ENCODE measurements at regions not wholly inside any gene's neighbourhood (a gene's known extent, or its start where the extent isn't known, plus 50 kb on each side); places are given as distances from the start of the nearest gene placed in this dataset.

DNA sequence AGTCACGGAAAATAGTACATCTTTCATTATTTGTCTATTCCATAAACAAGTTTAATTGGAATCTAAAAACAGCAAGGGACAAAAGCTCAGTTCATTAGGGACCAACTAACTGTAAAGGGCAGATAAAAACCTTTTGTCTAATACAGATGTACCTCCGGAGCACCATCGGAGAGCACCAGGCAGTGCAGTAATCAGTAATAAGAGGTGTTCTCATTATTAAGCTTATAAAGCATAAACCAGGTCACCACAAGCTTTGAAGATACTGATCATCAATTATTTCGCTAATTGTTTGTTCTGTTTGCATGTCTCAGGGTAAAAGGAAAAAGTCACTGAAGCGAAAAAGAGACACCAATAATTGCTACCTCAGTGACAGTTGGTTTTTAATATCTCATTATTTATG lies 207.3 kb upstream of the PRKD1 start:
- Histone ChIP-seq H3K9ac (no peak overlapping the region), H3K9me3 (replicated peaks in 1 of 11) (no peaks in the 10 kb centered on the region), H3K27ac (no peak overlapping the region), H3K36me3 (no peaks in the 10 kb centered on the region), H3K4me3 (no peak overlapping the region), H3K4me2 (no peak overlapping the region), H3K4me1 (no peaks in the 10 kb centered on the region), H4K20me1 (no peaks in the 10 kb centered on the region), H3K27me3 (no peaks in the 10 kb centered on the region)
- TF ChIP-seq Cebpa-rat (IDR thresholded peaks at IDR 0.05): no peak

GRCh38 chr14:30138567-30138966 lies 210.9 kb upstream of the PRKD1 start:
- no peak overlapping the region for H3K9ac ChIP-seq
- no peaks in the 10 kb centered on the region for H4K20me1 ChIP-seq
- H3K27ac ChIP-seq: no peak overlapping the region
- TF ChIP-seq Cebpa-rat (IDR thresholded peaks at IDR 0.05): no peak
- H3K4me1 ChIP-seq: no peaks in the 10 kb centered on the region
- no peak overlapping the region for H3K4me3 ChIP-seq
- H3K4me2 ChIP-seq: no peak overlapping the region
- H3K36me3 ChIP-seq: no peaks in the 10 kb centered on the region
- H3K27me3 ChIP-seq: no peaks in the 10 kb centered on the region
- no peaks in the 10 kb centered on the region for H3K9me3 ChIP-seq (replicated peaks in 1 of 11)

GRCh38 chr14:30142216-30142615 lies 214.6 kb upstream of the PRKD1 start:
- Histone ChIP-seq H3K27me3 (no peaks in the 10 kb centered on the region), H3K4me2 (no peak overlapping the region), H3K4me1 (no peaks in the 10 kb centered on the region), H3K36me3 (no peaks in the 10 kb centered on the region), H4K20me1 (no peaks in the 10 kb centered on the region), H3K9ac (no peak overlapping the region), H3K9me3 (replicated peaks in 1 of 11) (peaks cover 15 to 20% (median 18%) of the 10 kb centered on the region in 11 experiments), H3K4me3 (no peak overlapping the region), H3K27ac (no peak overlapping the region)
- no peak for TF ChIP-seq Cebpa-rat (IDR thresholded peaks at IDR 0.05)

DNA sequence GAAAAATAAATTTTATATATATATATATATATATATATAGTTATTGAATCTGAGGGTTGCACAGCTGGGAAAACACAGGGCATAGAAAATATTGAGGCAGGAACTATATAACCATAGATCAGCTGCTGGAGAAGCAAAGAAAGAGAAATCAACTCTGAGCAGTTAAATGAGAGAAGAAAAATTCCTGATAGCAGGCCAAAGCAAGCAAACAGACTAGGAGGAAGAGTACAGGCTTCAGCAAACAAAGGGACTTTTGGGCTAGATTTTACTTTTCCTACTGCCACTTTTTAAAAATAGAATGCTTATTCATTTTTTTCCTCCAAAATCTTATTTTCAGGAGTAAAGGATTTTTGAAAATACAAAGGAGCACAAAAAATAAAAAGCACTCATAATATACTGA lies 216.0 kb upstream of the PRKD1 start:
- H3K4me2 ChIP-seq: no peak overlapping the region
- no peaks in the 10 kb centered on the region for H3K36me3 ChIP-seq
- no peak for TF ChIP-seq Cebpa-rat (IDR thresholded peaks at IDR 0.05)

DNA sequence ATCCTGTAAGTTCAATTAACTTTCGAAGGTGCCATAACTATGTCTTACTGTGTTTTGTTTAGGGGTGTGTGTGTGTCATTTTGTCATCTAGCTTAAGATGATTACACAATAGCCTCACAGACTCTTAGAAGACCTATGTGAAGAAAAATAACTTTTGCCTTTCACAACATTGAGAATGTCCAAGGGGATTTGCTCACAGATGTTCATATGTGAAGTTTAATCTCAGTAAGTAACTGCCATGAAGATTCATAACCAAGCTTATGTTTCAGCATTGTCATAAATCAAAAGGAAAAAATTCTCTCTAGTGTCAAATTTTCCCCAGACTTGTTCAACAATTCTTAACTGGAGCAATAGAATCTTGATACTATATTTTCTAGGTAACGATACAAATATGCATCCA lies 226.1 kb upstream of the PRKD1 start:
- no peak for TF ChIP-seq Cebpa-rat (IDR thresholded peaks at IDR 0.05)
- Histone ChIP-seq H3K9me3 (replicated peaks in 1 of 11) (no peaks in the 10 kb centered on the region), H3K4me1 (no peaks in the 10 kb centered on the region), H3K36me3 (no peaks in the 10 kb centered on the region), H3K4me2 (no peak overlapping the region), H3K27ac (no peak overlapping the region), H3K4me3 (no peak overlapping the region), H3K9ac (no peak overlapping the region), H4K20me1 (no peaks in the 10 kb centered on the region), H3K27me3 (no peaks in the 10 kb centered on the region)

More for the DNA sequence above, 216.0 kb upstream of the PRKD1 start:
- H4K20me1 ChIP-seq: no peaks in the 10 kb centered on the region
- no peak overlapping the region for H3K9ac ChIP-seq
- no peaks in the 10 kb centered on the region for H3K27me3 ChIP-seq
- no peaks in the 10 kb centered on the region for H3K4me1 ChIP-seq
- H3K4me3 ChIP-seq: no peak overlapping the region
- H3K9me3 ChIP-seq (replicated peaks in 1 of 11): peaks cover 18 to 29% (median 24%) of the 10 kb centered on the region in 11 experiments
- no peak overlapping the region for H3K27ac ChIP-seq

DNA sequence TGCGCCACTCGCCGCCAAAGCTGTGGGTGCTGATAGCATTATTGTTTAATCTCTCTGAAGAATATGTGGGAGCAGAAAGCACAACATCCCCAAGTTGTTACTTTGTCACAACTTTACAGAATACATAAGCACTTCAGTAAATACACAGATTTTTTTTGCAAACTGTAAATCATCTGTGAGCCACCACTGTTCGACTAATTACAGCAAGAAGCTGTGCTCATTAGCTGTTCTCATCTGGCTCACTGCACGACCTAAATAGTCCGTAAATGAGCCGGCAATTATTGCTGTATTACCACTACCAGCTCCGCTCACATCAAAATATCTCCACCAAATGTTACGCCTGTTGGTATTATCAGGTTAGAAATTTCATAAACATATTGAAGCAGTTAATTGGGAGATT lies 228.9 kb upstream of the PRKD1 start:
- Histone ChIP-seq H3K27ac (no peak overlapping the region), H3K4me1 (no peaks in the 10 kb centered on the region), H3K9ac (no peak overlapping the region), H3K9me3 (replicated peaks in 1 of 11) (no peaks in the 10 kb centered on the region), H3K27me3 (no peaks in the 10 kb centered on the region), H3K36me3 (no peaks in the 10 kb centered on the region), H3K4me3 (no peak overlapping the region), H4K20me1 (no peaks in the 10 kb centered on the region), H3K4me2 (no peak overlapping the region)
- TF ChIP-seq Cebpa-rat (IDR thresholded peaks at IDR 0.05): no peak

- Histone ChIP-seq H4K20me1 (no peaks in the 10 kb centered on the region), H3K4me2 (no peak overlapping the region), H3K4me3 (no peak overlapping the region), H3K36me3 (no peaks in the 10 kb centered on the region), H3K27me3 (no peaks in the 10 kb centered on the region), H3K27ac (no peak overlapping the region), H3K9ac (no peak overlapping the region), H3K9me3 (replicated peaks in 1 of 11) (no peaks in the 10 kb centered on the region), H3K4me1 (no peaks in the 10 kb centered on the region)
- TF ChIP-seq Cebpa-rat (IDR thresholded peaks at IDR 0.05): no peak
Observed at GRCh38 chr14:30158299-30158698, 230.7 kb upstream of the PRKD1 start.

GRCh38 chr14:30159374-30159773 lies 231.7 kb upstream of the PRKD1 start:
- TF ChIP-seq Cebpa-rat (IDR thresholded peaks at IDR 0.05): no peak
- no peak overlapping the region for H3K9ac ChIP-seq
- H3K27me3 ChIP-seq: no peaks in the 10 kb centered on the region
- no peak overlapping the region for H3K27ac ChIP-seq
- no peak overlapping the region for H3K4me3 ChIP-seq
- H3K4me1 ChIP-seq: no peaks in the 10 kb centered on the region
- H3K4me2 ChIP-seq: no peak overlapping the region
- no peaks in the 10 kb centered on the region for H3K36me3 ChIP-seq
- H4K20me1 ChIP-seq: no peaks in the 10 kb centered on the region
- no peaks in the 10 kb centered on the region for H3K9me3 ChIP-seq (replicated peaks in 1 of 11)

- H3K4me2 ChIP-seq: no peak overlapping the region
Observed at GRCh38 chr14:30160608-30161007, 233.0 kb upstream of the PRKD1 start.

DNA sequence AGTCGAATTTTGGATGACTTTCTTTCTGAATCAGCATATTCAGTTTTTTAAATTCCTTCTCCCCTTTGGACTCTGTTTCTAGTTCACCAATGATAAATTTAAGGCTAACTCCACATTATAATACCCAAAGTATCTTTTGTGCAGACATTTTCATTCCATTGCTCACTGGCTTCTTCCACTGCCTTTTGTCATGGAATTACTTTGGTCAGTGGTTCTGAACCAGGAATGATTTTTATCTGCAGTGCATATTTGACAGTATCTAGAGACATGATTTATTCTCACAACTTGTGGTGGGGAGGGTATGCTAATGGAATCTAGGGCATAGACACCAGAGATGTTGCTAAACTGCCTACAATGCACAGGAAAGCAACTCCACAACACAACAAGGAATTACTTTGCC lies 234.4 kb upstream of the PRKD1 start:
- no peak overlapping the region for H3K9ac ChIP-seq
- no peak overlapping the region for H3K27ac ChIP-seq
- no peak for TF ChIP-seq Cebpa-rat (IDR thresholded peaks at IDR 0.05)
- no peaks in the 10 kb centered on the region for H3K36me3 ChIP-seq
- H3K4me1 ChIP-seq: no peaks in the 10 kb centered on the region
- no peaks in the 10 kb centered on the region for H3K9me3 ChIP-seq (replicated peaks in 1 of 11)
- H3K4me3 ChIP-seq: no peak overlapping the region
- no peaks in the 10 kb centered on the region for H4K20me1 ChIP-seq
- H3K4me2 ChIP-seq: no peak overlapping the region
- H3K27me3 ChIP-seq: no peaks in the 10 kb centered on the region

More at GRCh38 chr14:30160608-30161007, 233.0 kb upstream of the PRKD1 start:
- no peaks in the 10 kb centered on the region for H3K9me3 ChIP-seq (replicated peaks in 1 of 11)
- H3K27me3 ChIP-seq: no peaks in the 10 kb centered on the region
- no peaks in the 10 kb centered on the region for H3K4me1 ChIP-seq
- TF ChIP-seq Cebpa-rat (IDR thresholded peaks at IDR 0.05): no peak
- H4K20me1 ChIP-seq: no peaks in the 10 kb centered on the region
- H3K4me3 ChIP-seq: no peak overlapping the region
- H3K27ac ChIP-seq: no peak overlapping the region
- no peaks in the 10 kb centered on the region for H3K36me3 ChIP-seq
- no peak overlapping the region for H3K9ac ChIP-seq

DNA sequence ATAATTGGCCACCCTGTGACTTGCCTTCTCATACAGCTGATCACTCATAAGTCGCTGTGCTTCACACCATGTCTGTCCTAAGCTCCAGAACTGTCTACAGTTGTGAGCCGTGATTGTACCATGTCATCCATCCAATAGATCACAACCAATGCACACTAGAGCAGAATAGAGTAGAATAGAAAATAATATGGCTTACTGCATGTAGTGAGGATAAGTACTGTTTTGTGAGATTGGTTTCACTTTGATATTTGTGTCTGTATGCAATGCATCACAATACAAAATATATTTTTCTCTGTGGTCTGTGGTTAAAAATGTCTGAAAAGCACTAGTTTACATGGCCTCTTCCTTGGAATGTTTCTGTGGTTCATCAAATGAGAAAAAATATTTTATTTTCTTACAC lies 237.6 kb upstream of the PRKD1 start:
- no peak overlapping the region for H3K4me3 ChIP-seq
- no peak overlapping the region for H3K9ac ChIP-seq
- peaks cover 11 to 22% (median 15%) of the 10 kb centered on the region in 11 experiments; a peak in 17 of 22 replicates for H3K9me3 ChIP-seq (replicated peaks in 1 of 11)
- no peaks in the 10 kb centered on the region for H4K20me1 ChIP-seq
- no peak overlapping the region for H3K4me2 ChIP-seq
- no peaks in the 10 kb centered on the region for H3K27me3 ChIP-seq
- no peak for TF ChIP-seq Cebpa-rat (IDR thresholded peaks at IDR 0.05)
- no peaks in the 10 kb centered on the region for H3K36me3 ChIP-seq
- no peak overlapping the region for H3K27ac ChIP-seq
- no peaks in the 10 kb centered on the region for H3K4me1 ChIP-seq

Measured in BLaER1 treated with 17β-estradiol and CSF1 and Interleukin-3, amounts not matched to agents 10 nM and 100 nM (cell line).